ENCODE measurements at regions not wholly inside any gene's neighbourhood (a gene's known extent, or its start where the extent isn't known, plus 50 kb on each side); places are given as distances from the start of the nearest gene placed in this dataset.

GRCh38 chr5:17727098-17727497 lies 92.8 kb downstream of the TAF11L14 start:
- H3K9me3 Mint-ChIP-seq = peaks cover 0 to 3% (median 0%) of the 10 kb centered on the region in 7 donors

GRCh38 chr5:17730421-17730820 lies 96.2 kb downstream of the TAF11L14 start:
- Histone ChIP-seq H3K79me2 (ENCODE audit: insufficient read depth, low read length) (no peaks in the 10 kb centered on the region), H3K9ac (ENCODE audit: insufficient read depth, low read length, poor library complexity, severe bottlenecking) (no peak overlapping the region), H3K36me3 (replicated peaks in 1 of 2; ENCODE audit: control insufficient read depth in 1 of 2, insufficient read depth in 2 of 2, low read length in 2 of 2) (no peaks in the 10 kb centered on the region), H2AFZ (ENCODE audit: insufficient read depth, low read depth, low read length, poor library complexity, severe bottlenecking) (no peak overlapping the region), H3K4me3 (replicated peaks in 1 of 3; ENCODE audit: low read depth in 2 of 3, low read length in 3 of 3) (no peak overlapping the region), H3K9me3 (replicated peaks in 1 of 2; ENCODE audit: control insufficient read depth in 1 of 2, insufficient read depth in 1 of 2, low read length in 2 of 2) (no peaks in the 10 kb centered on the region), H3K27me3 (ENCODE audit: control insufficient read depth in 2 of 2, insufficient read depth in 2 of 2, low read length in 2 of 2) (no peaks in the 10 kb centered on the region), H4K20me1 (ENCODE audit: insufficient read depth, low read length) (no peaks in the 10 kb centered on the region), H3K27ac (ENCODE audit: low read depth in 1 of 2, low read length in 2 of 2) (no peak overlapping the region), H3K4me2 (replicated peaks; ENCODE audit: extremely low read depth, low read length, poor library complexity, severe bottlenecking) (no peak overlapping the region), H3K4me1 (ENCODE audit: control insufficient read depth in 1 of 2, insufficient read depth in 2 of 2, low read length in 2 of 2) (peaks cover 0 to 4% of the 10 kb centered on the region in 2 donors)
- WGBS (ENCODE audit: insufficient coverage) = no CpG with 5 or more reads among the region's 2 CpGs
- Mint-ChIP-seq H3K4me1 (no peaks in the 10 kb centered on the region), H3K4me3 (no peak overlapping the region), H3K27me3 (ENCODE audit: low read depth in 3 of 3) (peaks cover 0 to 2% (median 0%) of the 10 kb centered on the region in 3 donors), H3K36me3 (no peaks in the 10 kb centered on the region), H3K9me3 (peaks cover 0 to 5% (median 0%) of the 10 kb centered on the region in 7 donors), H3K27ac (no peak overlapping the region)
- intact Hi-C loops (cut with micrococcal nuclease) = no loop called here
- no peak for DNase-seq
- TF ChIP-seq CTCF (IDR thresholded peaks at IDR 0.05) = no peak

More at GRCh38 chr5:17727098-17727497, 92.8 kb downstream of the TAF11L14 start:
- H3K27me3 ChIP-seq (ENCODE audit: control insufficient read depth in 2 of 2, insufficient read depth in 2 of 2, low read length in 2 of 2) = no peaks in the 10 kb centered on the region
- DNase-seq = no peak
- intact Hi-C loops (cut with micrococcal nuclease) = no loop called here
- no peaks in the 10 kb centered on the region for H4K20me1 ChIP-seq (ENCODE audit: insufficient read depth, low read length)
- no peaks in the 10 kb centered on the region for H3K9me3 ChIP-seq (replicated peaks in 1 of 2; ENCODE audit: control insufficient read depth in 1 of 2, insufficient read depth in 1 of 2, low read length in 2 of 2)
- no peak overlapping the region for H2AFZ ChIP-seq (ENCODE audit: insufficient read depth, low read depth, low read length, poor library complexity, severe bottlenecking)
- H3K9ac ChIP-seq (ENCODE audit: insufficient read depth, low read length, poor library complexity, severe bottlenecking) = no peak overlapping the region
- Mint-ChIP-seq H3K4me3 (no peak overlapping the region), H3K27me3 (ENCODE audit: low read depth in 3 of 3) (peaks cover 0 to 2% (median 0%) of the 10 kb centered on the region in 3 donors), H3K27ac (no peak overlapping the region), H3K4me1 (no peaks in the 10 kb centered on the region), H3K36me3 (no peaks in the 10 kb centered on the region)
- H3K4me2 ChIP-seq (replicated peaks; ENCODE audit: extremely low read depth, low read length, poor library complexity, severe bottlenecking) = no peak overlapping the region
- TF ChIP-seq CTCF (IDR thresholded peaks at IDR 0.05) = no peak
- H3K36me3 ChIP-seq (replicated peaks in 1 of 2; ENCODE audit: control insufficient read depth in 1 of 2, insufficient read depth in 2 of 2, low read length in 2 of 2) = no peaks in the 10 kb centered on the region
- H3K4me1 ChIP-seq (ENCODE audit: control insufficient read depth in 1 of 2, insufficient read depth in 2 of 2, low read length in 2 of 2) = no peaks in the 10 kb centered on the region
- H3K4me3 ChIP-seq (replicated peaks in 1 of 3; ENCODE audit: low read depth in 2 of 3, low read length in 3 of 3) = no peak overlapping the region
- WGBS (ENCODE audit: insufficient coverage) = 100% methylated on average over 1 of the region's 3 CpGs
- no peak overlapping the region for H3K27ac ChIP-seq (ENCODE audit: low read depth in 1 of 2, low read length in 2 of 2)
- no peaks in the 10 kb centered on the region for H3K79me2 ChIP-seq (ENCODE audit: insufficient read depth, low read length)

Data from CD14-positive monocyte (primary cell).